IPS-15b (cell line): ENCODE measurements at regions not wholly inside any gene's neighbourhood (a gene's known extent, or its start where the extent isn't known, plus 50 kb on each side); places are given as distances from the start of the nearest gene placed in this dataset.

Source experiments
- H3K27me3 ChIP-seq: one replicate; pipeline ENCODE4 v1.6.1; 2013; ENCODE audit warnings: low read length; ENCODE audit not compliant: control insufficient read depth, insufficient read depth
- H3K36me3 ChIP-seq: one replicate; pipeline ENCODE4 v1.6.1; 2013; ENCODE audit warnings: low read length; ENCODE audit not compliant: control insufficient read depth, insufficient read depth
- H3K4me1 ChIP-seq: one replicate; pipeline ENCODE4 v1.6.1; 2013; ENCODE audit warnings: mild to moderate bottlenecking, low read length; ENCODE audit not compliant: control insufficient read depth, insufficient read depth
- H3K4me3 ChIP-seq: one replicate; pipeline ENCODE4 v1.5.1; 2013; ENCODE audit warnings: low read depth, low read length
- H3K9ac ChIP-seq: one replicate; pipeline ENCODE4 v1.6.1; 2013; ENCODE audit warnings: low read depth, mild to moderate bottlenecking, low read length
- H3K9me3 ChIP-seq: one replicate; pipeline ENCODE4 v1.6.1; 2013; ENCODE audit warnings: mild to moderate bottlenecking, low read length; ENCODE audit not compliant: control insufficient read depth, insufficient read depth

DNA sequence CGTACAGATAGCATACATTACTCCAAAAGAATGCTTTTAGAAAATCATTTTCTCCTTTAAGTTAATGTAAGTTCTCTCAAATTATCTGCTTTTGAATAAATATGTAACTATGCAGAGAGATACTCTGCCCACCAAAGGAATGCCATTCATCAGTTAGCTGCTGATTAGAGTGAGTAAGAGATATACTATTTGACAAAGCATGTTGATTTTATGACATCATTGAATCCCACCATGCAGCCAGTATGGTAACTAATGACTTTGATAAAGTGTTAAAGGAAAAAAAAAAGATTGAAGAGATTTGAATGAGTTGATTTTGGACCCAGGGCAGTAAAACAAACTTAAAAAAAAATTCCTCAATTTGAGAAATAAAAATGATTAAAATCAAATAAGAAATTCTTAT is 521.5 kb downstream of the SLITRK6 start:
- no peak overlapping the region for H3K4me3 ChIP-seq
- no peaks in the 10 kb centered on the region for H3K9me3 ChIP-seq
- H3K27me3 ChIP-seq = no peaks in the 10 kb centered on the region
- H3K36me3 ChIP-seq = no peaks in the 10 kb centered on the region
- no peaks in the 10 kb centered on the region for H3K4me1 ChIP-seq
- no peak overlapping the region for H3K9ac ChIP-seq

DNA sequence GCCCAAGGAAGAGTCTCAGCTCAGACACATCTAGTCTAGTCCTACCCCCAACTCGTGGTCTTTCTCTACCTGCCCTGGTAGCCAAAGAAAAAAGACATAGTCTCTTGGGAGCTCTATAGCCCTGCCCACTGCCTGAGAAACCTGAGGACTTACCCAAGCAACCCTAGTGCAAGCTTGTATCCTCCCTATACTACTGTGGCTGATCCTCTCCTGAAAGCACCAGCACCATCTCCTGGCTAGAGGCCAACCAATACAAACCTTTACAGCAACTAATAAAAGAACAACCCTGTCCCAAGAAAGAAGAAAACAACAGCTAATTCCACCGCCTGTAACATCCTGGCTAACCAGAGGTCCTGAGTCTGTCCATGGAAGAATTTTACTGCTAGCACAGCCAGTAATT is 532.4 kb downstream of the SLITRK6 start:
- no peaks in the 10 kb centered on the region for H3K36me3 ChIP-seq
- peaks cover 6% of the 10 kb centered on the region for H3K4me1 ChIP-seq
- no peaks in the 10 kb centered on the region for H3K9me3 ChIP-seq
- H3K9ac ChIP-seq = no peak overlapping the region
- H3K4me3 ChIP-seq = no peak overlapping the region
- H3K27me3 ChIP-seq = no peaks in the 10 kb centered on the region

DNA sequence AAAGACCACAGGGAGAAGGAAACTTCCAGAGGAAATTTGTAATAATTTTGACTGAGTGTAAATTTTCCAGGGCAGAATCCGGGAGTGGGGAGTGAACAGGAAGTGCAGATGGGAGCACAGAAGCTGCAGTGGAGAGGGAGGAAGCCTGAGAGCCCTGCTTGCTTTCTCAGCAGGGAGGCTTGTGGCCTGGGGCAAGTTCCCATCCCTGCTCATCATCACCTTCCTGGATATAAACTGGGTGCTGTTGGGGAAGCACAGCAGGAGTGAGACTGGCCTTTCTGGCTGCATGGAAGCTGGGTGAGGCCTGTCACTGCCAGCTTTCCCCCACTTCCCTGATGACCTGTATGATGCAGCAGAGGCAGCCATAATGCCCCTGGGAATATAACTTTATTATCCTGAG is 532.9 kb downstream of the SLITRK6 start:
- no peak overlapping the region for H3K9ac ChIP-seq
- no peaks in the 10 kb centered on the region for H3K27me3 ChIP-seq
- H3K4me3 ChIP-seq = no peak overlapping the region

DNA sequence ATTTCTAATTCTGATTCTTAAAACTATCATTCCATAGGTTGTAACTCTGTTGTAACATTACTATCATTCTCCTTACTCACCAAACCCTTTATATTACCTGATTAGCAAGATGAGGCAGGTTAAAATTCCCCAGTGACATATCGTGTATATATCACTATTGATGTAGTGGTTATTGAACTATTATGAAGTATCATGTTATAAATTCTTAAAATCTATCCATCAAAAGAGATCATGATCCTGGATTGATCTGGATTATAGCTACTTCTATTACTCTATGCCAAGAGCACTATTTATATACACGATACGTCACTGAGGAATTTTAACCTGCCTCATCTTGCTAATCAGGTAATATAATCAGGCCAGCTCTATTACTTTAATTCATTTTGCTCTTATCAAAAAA is 533.9 kb downstream of the SLITRK6 start:
- H3K36me3 ChIP-seq = no peaks in the 10 kb centered on the region
- no peaks in the 10 kb centered on the region for H3K27me3 ChIP-seq
- H3K9me3 ChIP-seq = no peaks in the 10 kb centered on the region
- no peak overlapping the region for H3K4me3 ChIP-seq
- peaks cover 6% of the 10 kb centered on the region for H3K4me1 ChIP-seq
- H3K9ac ChIP-seq = no peak overlapping the region

More for the DNA sequence above, 532.9 kb downstream of the SLITRK6 start:
- no peaks in the 10 kb centered on the region for H3K9me3 ChIP-seq
- H3K36me3 ChIP-seq = no peaks in the 10 kb centered on the region
- H3K4me1 ChIP-seq = peaks cover 6% of the 10 kb centered on the region

DNA sequence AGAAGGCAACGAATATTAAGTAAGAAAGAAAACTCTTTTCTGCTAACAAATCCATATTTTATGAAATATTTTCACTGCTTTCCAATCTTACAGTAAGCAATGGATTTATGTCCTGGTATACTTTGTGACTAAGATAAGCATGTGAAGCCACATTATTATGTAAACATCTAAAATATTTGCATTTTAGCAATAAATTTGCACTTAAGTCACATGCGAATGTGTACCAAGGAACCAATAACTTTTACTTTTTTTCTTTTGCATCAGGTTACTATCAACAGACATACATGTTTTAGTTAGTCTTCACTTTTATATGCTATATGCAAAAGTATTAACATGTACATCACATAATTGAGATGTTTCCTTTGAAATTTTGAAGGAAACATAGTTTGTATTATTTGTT is 536.7 kb downstream of the SLITRK6 start:
- no peaks in the 10 kb centered on the region for H3K36me3 ChIP-seq
- no peaks in the 10 kb centered on the region for H3K27me3 ChIP-seq
- no peaks in the 10 kb centered on the region for H3K9me3 ChIP-seq
- H3K4me1 ChIP-seq = peaks cover 6% of the 10 kb centered on the region
- no peak overlapping the region for H3K9ac ChIP-seq
- no peak overlapping the region for H3K4me3 ChIP-seq

DNA sequence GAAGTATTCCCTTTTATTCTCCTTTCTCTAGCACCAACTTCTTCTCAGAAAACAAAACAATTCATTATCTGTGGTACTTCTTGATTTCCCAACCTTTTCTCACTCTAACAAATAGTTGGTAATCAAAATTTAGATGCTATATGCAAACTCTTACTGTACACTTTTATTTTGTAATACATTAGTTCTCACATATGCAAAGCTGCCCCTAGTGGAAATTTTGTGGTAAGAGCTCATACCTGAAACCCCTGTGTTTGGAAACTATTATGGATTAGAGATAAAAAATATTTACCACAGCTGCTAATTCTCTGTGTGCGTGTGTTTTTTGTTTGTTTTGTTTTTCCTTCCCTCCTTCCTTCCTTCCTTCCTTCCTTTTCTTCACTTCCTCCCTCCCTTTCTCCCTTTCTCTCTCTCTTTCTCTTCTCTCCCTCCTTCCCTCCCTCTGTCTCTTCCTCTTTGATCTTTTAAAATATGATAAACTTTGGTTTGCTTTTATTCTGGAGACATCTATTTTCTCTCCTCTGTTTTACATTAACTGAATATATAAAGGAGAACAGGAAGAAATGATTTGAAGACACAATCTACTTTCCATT is 537.4 kb downstream of the SLITRK6 start:
- Histone ChIP-seq H3K9ac (no peak overlapping the region), H3K4me1 (peaks cover 6% of the 10 kb centered on the region), H3K27me3 (no peaks in the 10 kb centered on the region), H3K4me3 (no peak overlapping the region), H3K36me3 (no peaks in the 10 kb centered on the region), H3K9me3 (no peaks in the 10 kb centered on the region)

DNA sequence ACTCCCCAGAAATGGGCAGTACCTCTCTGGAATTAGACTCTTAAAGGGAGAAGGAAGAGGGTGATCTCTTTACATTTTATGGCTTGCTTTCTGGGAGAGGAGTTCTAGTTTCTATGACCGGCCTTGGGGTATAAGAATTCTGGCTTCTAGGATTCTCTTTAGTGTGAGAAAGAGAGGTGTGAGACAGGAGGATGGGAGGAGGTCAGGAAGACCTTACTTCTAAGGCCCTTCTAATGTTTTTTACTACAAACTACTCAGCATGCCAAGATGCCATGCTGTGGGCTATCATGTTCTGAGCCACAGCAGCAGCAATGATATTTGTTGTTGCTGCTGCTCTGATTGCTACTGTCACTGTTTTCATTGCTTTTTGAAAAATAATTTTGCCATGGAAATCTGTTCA is 538.3 kb downstream of the SLITRK6 start:
- Histone ChIP-seq H3K4me1 (peaks cover 6% of the 10 kb centered on the region), H3K36me3 (no peaks in the 10 kb centered on the region), H3K4me3 (no peak overlapping the region), H3K27me3 (no peaks in the 10 kb centered on the region), H3K9ac (no peak overlapping the region), H3K9me3 (no peaks in the 10 kb centered on the region)

DNA sequence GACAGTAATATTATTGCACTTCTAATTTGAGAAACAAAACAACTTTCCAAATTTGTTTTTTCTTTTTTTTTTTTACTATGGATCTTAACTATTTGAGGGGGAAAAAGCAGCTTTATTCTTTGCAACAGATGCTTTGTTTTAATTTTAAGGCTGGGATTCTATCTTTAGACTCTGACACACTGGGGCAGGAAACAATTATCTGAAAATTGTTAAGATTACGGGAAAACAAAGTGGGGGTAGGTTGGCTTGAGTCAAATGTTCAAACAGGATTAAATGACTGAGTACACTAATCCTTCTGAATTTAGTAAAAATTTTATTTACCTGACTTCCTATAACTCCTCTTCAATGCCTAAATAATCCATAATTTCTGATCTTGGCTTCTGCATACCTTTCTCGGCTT is 543.2 kb downstream of the SLITRK6 start:
- H3K9ac ChIP-seq = no peak overlapping the region
- no peaks in the 10 kb centered on the region for H3K4me1 ChIP-seq
- H3K36me3 ChIP-seq = no peaks in the 10 kb centered on the region
- H3K9me3 ChIP-seq = no peaks in the 10 kb centered on the region
- H3K27me3 ChIP-seq = no peaks in the 10 kb centered on the region
- H3K4me3 ChIP-seq = no peak overlapping the region

DNA sequence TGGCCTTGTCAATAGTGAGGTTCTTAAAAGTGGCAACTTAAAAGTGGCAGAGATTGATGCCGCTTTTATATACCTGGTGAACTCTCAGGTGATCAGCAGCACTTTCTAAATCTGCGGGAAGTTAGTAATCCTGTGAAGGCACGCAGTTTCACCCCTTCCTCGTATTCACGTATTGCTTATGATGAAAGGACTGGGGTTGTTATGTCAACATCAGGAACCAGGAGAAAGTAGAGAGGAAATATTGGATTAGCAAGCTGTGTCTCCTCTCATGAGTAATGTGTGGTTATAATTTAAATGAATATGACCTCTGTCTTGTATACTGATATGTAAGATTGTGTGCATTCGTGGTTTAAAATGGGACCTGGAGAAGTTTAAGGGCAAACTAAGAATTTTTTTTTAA is 544.6 kb downstream of the SLITRK6 start:
- Histone ChIP-seq H3K4me1 (no peaks in the 10 kb centered on the region), H3K36me3 (no peaks in the 10 kb centered on the region), H3K4me3 (no peak overlapping the region), H3K9me3 (no peaks in the 10 kb centered on the region), H3K27me3 (no peaks in the 10 kb centered on the region), H3K9ac (no peak overlapping the region)

DNA sequence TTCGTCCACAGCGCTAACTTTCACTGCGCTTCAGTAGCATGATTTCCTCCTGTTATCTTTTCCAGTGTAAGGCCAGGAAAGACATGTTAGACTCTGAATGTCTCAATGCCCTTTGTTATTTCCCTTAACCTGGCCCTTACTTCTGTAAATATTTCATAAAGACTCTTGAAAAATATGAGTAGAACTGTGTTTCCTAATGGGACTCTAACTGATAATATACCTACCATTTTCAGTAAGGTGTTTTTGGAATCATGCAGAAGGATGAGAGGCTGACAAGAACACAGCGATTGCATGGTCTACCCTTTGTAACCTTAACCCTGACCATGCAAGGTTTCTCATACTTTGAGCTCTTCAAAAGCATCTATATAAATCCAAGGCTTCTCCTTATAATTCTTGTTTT is 550.1 kb downstream of the SLITRK6 start:
- Histone ChIP-seq H3K27me3 (no peaks in the 10 kb centered on the region), H3K4me3 (no peak overlapping the region), H3K9me3 (no peaks in the 10 kb centered on the region), H3K36me3 (no peaks in the 10 kb centered on the region), H3K9ac (no peak overlapping the region), H3K4me1 (no peaks in the 10 kb centered on the region)

DNA sequence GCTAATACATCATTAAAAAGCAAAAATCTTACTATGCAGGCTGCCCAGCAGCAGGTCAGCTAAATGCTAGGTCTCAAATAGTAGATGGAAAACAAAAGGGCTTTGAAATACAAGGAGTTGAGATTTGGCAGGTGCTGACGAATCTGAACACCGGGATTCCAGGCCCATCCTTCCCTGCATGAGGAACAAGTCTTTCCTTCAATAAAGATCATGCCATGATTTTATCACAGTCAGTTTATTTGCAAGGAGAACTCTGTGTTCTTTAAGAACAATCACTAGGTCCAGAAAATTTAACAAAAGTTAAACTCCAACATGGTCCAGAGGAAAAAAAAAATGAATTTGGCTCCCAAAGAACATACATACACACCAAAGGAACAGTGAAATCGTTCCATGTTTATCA is 551.4 kb downstream of the SLITRK6 start:
- Histone ChIP-seq H3K27me3 (no peaks in the 10 kb centered on the region), H3K4me3 (no peak overlapping the region), H3K4me1 (no peaks in the 10 kb centered on the region), H3K36me3 (no peaks in the 10 kb centered on the region), H3K9ac (no peak overlapping the region), H3K9me3 (no peaks in the 10 kb centered on the region)

DNA sequence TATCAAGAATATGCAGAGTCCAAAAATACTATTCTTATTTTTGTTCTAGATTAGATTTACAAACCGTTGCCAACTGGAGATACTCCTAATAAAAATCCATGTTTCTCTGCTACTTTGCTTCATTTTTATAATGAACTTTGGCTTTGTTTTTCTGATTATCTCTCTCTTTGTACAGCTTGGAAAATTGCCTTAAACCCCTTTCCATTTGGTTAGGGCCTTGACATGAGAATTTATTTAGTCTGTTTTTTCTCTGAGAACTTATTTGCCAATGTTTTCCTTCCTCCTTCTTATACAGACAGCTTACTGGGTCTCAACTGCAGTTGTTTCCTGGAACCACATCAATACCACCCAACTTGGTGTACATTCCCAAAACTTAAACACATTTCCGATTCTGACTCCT is 555.4 kb downstream of the SLITRK6 start:
- Histone ChIP-seq H3K36me3 (no peaks in the 10 kb centered on the region), H3K27me3 (no peaks in the 10 kb centered on the region)

More for the DNA sequence above, 555.4 kb downstream of the SLITRK6 start:
- no peaks in the 10 kb centered on the region for H3K9me3 ChIP-seq
- H3K4me1 ChIP-seq = no peaks in the 10 kb centered on the region
- H3K9ac ChIP-seq = no peak overlapping the region
- H3K4me3 ChIP-seq = no peak overlapping the region
